Activated T-cell treated with anti-CD3 and anti-CD28 coated beads for 24 hours (primary cell): ENCODE measurements at regions not wholly inside any gene's neighbourhood (a gene's known extent, or its start where the extent isn't known, plus 50 kb on each side); places are given as distances from the start of the nearest gene placed in this dataset.

Experiments used
- DNase-seq: peaks from one replicate; pipeline ENCODE4 v3.0.0-alpha.2; 2020; ENCODE audit warnings: low read depth

DNA sequence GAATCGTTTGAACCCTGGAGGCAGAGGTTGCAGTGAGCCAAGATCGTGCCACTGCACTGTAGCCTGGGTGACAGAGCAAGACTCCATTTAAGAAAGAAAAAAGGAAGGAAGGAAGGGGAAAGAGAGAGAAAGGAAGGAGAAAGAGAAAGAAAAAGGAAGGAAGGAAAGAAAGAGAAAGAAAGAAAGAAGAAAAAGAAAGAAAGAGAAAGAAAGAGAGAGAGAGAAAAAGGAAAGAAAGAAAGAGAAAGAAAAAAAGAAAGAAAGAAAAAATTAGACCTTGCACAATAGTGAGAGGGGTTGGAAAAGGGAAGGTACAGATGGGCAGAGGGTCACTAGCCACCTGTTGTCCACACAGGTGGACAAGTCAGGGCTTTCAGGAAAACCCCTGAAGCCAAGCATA lies 57.6 kb upstream of the RTL6 start:
- DNase-seq, result no peak

DNA sequence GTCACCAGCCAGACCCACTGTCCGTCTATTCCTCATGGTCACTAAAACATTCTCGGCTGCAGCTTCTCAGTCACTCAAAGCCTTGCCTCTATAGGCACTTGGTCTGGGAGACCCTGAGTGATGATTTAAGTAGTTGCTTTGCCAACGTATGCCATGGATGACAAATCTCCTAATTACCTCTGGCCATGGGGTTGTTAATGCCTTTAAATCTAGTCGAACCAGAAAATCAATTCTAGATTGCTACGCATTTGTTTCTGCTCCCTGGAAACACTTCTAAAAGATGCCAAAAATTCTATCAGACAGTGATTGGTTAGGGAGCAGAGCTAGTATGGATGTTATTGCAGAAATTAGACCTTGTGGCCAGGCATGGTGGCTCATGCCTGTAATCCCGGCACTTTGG lies 57.0 kb upstream of the RTL6 start:
- DNase-seq, result no peak

DNA sequence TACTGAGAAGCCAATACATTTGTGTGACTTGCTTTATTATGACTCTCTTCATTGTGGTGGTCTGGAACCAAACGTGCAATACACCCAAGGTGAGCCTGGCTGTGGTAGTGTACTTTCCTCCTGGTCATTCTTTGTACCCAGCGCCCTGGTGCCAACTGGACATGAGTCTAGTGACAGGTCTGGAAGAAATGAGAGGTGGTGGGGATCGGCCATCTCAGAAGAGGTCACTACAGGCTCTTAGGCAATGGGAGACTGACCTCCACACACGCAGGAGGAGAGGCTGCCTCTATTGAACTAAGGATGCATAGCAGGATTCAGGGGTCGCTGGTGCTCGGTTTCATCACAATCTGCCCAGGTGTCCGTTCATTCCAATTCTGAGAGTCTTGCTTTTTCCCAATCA lies 56.4 kb upstream of the RTL6 start:
- DNase-seq, result no peak

DNA sequence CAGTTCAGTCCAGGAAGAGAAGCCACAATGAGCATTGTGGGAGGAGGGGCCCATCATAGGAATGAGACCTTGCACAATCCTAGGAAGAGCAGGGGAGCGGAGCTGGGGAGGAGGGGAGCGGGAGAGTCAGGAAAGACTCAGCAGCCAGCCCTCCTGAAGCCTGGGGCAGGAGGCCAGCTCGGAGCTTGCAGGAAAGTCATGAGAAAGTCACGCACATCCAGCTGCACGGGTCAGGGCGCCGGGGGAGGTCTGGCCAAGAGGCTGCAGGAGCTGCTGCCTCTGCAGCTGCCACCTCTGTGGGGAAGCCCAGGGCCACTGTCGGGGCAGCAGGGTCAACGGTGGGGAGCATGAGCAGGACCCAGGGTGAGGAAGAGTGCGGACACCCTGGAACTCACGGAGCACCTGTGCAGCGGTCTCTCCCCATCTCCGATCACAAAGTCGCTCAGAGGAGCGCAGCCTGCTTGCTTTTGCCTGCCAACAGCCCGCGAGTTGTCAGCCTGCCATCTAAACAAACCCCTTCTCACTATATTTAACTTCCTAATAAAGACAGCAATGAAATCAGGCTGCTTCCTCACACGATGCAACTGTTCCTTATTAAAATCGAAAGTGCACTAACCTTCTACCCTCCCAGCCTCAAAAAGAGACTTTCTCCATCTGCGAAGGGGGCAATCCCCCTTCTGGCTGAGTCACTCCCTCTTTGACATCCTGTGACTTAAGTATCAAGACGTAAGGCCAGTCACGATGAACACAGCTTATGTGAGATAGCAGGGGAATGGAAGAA lies 52.9 kb upstream of the RTL6 start:
- DNase-seq, result peak; percentile 11

DNA sequence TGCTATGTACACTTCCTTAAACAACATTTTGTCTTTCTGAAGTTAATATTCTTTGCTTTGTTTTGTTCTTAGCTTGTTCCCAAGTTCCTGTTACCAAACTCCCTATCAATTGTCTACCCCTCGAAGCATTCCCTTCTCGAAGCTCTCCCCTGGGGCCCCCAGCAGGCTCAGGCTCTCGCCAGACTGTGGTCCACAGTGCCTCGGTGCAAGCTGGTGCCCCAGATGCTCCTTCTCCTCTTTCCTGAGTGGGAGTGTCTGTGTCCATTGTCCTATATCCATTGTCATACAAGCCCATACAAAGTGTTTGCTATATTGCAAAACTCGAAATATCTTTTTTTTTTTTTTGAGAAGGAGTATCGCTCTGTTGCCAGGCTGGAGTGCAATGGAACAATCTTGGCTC lies 51.7 kb upstream of the RTL6 start:
- DNase-seq, result no peak

DNA sequence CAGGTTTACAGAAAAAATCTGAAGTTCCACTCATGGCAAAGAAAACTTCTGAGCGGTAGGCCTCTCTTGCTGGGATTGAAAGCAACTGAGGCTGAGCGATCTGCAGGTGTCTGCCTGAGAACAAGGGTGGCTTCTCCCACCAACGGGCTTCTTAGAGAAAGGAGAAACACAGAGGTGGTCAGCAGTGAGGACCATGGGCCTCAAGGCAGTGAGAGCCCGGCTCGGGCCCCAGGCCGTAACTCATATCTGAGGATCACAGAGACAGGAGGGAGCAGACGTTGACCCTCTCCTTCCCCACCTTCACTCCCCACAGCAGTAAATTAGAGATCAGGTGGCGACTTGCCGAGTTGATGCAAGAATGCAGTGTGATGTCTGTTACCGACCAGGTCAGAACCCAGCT lies 50.9 kb upstream of the RTL6 start:
- no peak for DNase-seq
